Caco-2 (cell line): ENCODE measurements at regions not wholly inside any gene's neighbourhood (a gene's known extent, or its start where the extent isn't known, plus 50 kb on each side); places are given as distances from the start of the nearest gene placed in this dataset.

Source experiments
- BruUV-seq: library from RNA; stranded (reverse); fragments of 400-500 nt; replicated peaks from 2 replicates; lab custom pipeline; 2021; lab: Mats Ljungman, UMichigan
- CTCF ChIA-PET: fragments of 300-600 bp; sonication (Branson Sonifier 250); formaldehyde crosslinking; loops from one replicate; lab custom pipeline; 2022; ENCODE audit warnings: antibody characterized with exemption; lab: Charles Lee
- POLR2A ChIA-PET: fragments of 300-600 bp; sonication (Branson Sonifier 250); formaldehyde crosslinking; loops from one replicate; lab custom pipeline; 2022; ENCODE audit warnings: antibody characterized with exemption; lab: Charles Lee
- DNase-seq, 2 experiments: peaks; one replicate each; pipeline versions ENCODE4 v3.0.0 to v3.0.0-alpha.2; 2020 to 2022
- H3K27me3 ChIP-seq: replicated peaks from 2 replicates; pipeline ENCODE4 v1.6.0; 2011; ENCODE audit warnings: low read length; ENCODE audit not compliant: control insufficient read depth, insufficient read depth
- H3K36me3 ChIP-seq: 2 replicates; pipeline ENCODE4 v1.5.1; 2011; ENCODE audit warnings: low read length; ENCODE audit not compliant: control insufficient read depth, insufficient read depth
- H3K4me1 ChIP-seq: fragments of 250-450 bp; sonication (Bioruptor Pico); 2 replicates; pipeline ENCODE4 v1.5.1; 2020; ENCODE audit warnings: mild to moderate bottlenecking
- H3K4me3 ChIP-seq: 2 replicates; pipeline ENCODE4 v1.5.1; 2011; ENCODE audit warnings: low read depth, mild to moderate bottlenecking, control low read depth, low read length
- H3K9me3 ChIP-seq: fragments of 250-450 bp; sonication (Bioruptor Pico); 2 replicates; pipeline ENCODE4 v1.5.1; 2020; ENCODE audit warnings: mild to moderate bottlenecking, moderate library complexity
- H3K27ac Mint-ChIP-seq: one replicate; pipeline ENCODE4 v1.8.0; 2022; ENCODE audit warnings: mixed read lengths; ENCODE audit not compliant: unreplicated experiment
- H3K27me3 Mint-ChIP-seq: one replicate; pipeline ENCODE4 v1.8.0; 2022; ENCODE audit warnings: mixed read lengths; ENCODE audit not compliant: insufficient read depth, unreplicated experiment
- H3K36me3 Mint-ChIP-seq: one replicate; pipeline ENCODE4 v1.8.0; 2022; ENCODE audit warnings: mild to moderate bottlenecking, mixed read lengths; ENCODE audit not compliant: insufficient read depth, unreplicated experiment
- H3K4me1 Mint-ChIP-seq: one replicate; pipeline ENCODE4 v1.8.0; 2022; ENCODE audit warnings: low read depth, mixed read lengths; ENCODE audit not compliant: unreplicated experiment
- H3K4me3 Mint-ChIP-seq: one replicate; pipeline ENCODE4 v1.8.0; 2022; ENCODE audit warnings: mild to moderate bottlenecking, moderate library complexity, mixed read lengths; ENCODE audit not compliant: unreplicated experiment
- H3K9me3 Mint-ChIP-seq: one replicate; pipeline ENCODE4 v1.8.0; 2022; ENCODE audit warnings: mixed read lengths; ENCODE audit not compliant: unreplicated experiment
- CTCF ChIP-seq, 2 experiments: fragments of 200-600 bp in 1 of 2; IDR thresholded peaks; 1 replicate in 1 of 2; 2 replicates in 1 of 2; pipeline versions ENCODE4 v1.5.1 to v1.8.0; 2011 to 2022; ENCODE audit warnings: antibody characterized with exemption in 1 of 2, control low read depth in 1 of 2, inconsistent platforms in 1 of 2, low read depth in 1 of 2, low read length in 1 of 2, mild to moderate bottlenecking in 1 of 2, moderate library complexity in 1 of 2; ENCODE audit not compliant: insufficient read depth in 1 of 2, severe bottlenecking in 1 of 2, unreplicated experiment in 1 of 2
- intact Hi-C: fragments of 100-400 bp; cut with micrococcal nuclease; formaldehyde crosslinking; loops from one replicate; pipeline ENCODE4 v1.10.0; 2022; ENCODE audit not compliant: unreplicated experiment

GRCh38 chr3:72256716-72257115, 471.8 kb upstream of the PROK2 start:
- H3K9me3 Mint-ChIP-seq = no peaks in the 10 kb centered on the region
- no peak overlapping the region for H3K4me3 ChIP-seq
- POLR2A ChIA-PET = no interaction called here
- H3K36me3 Mint-ChIP-seq = no peaks in the 10 kb centered on the region
- H3K9me3 ChIP-seq = no peaks in the 10 kb centered on the region
- intact Hi-C loops = no loop called here
- no peak overlapping the region for H3K4me3 Mint-ChIP-seq
- H3K27me3 ChIP-seq = no peaks in the 10 kb centered on the region
- H3K27ac Mint-ChIP-seq = no peak overlapping the region
- no peaks in the 10 kb centered on the region for H3K4me1 Mint-ChIP-seq
- H3K36me3 ChIP-seq = no peaks in the 10 kb centered on the region
- no peak for TF ChIP-seq CTCF (IDR thresholded peaks at IDR 0.05; ENCODE audit: insufficient read depth in 1 of 2, low read depth in 1 of 2, low read length in 1 of 2, severe bottlenecking in 1 of 2, unreplicated experiment in 1 of 2)
- CTCF ChIA-PET = no interaction called here
- no TSS peak for BruUV-seq
- no peaks in the 10 kb centered on the region for H3K4me1 ChIP-seq
- peaks cover 12% of the 10 kb centered on the region for H3K27me3 Mint-ChIP-seq
- no peak for DNase-seq

- Mint-ChIP-seq H3K4me3 (no peak overlapping the region), H3K4me1 (no peaks in the 10 kb centered on the region), H3K9me3 (no peaks in the 10 kb centered on the region), H3K27me3 (peaks cover 15% of the 10 kb centered on the region), H3K36me3 (no peaks in the 10 kb centered on the region), H3K27ac (no peak overlapping the region)
- ChIA-PET CTCF (no interaction called here), POLR2A (no interaction called here)
- H3K36me3 ChIP-seq = no peaks in the 10 kb centered on the region
- no peaks in the 10 kb centered on the region for H3K4me1 ChIP-seq
- no peaks in the 10 kb centered on the region for H3K27me3 ChIP-seq
- no peaks in the 10 kb centered on the region for H3K9me3 ChIP-seq
- DNase-seq = no peak
- H3K4me3 ChIP-seq = no peak overlapping the region
- TF ChIP-seq CTCF (IDR thresholded peaks at IDR 0.05; ENCODE audit: insufficient read depth in 1 of 2, low read depth in 1 of 2, low read length in 1 of 2, severe bottlenecking in 1 of 2, unreplicated experiment in 1 of 2) = no peak
- intact Hi-C loops = no loop called here
- BruUV-seq = no TSS peak
These were observed 471.0 kb upstream of the PROK2 start for GRCh38 chr3:72255791-72256559.

GRCh38 chr3:72255191-72255590, 470.2 kb upstream of the PROK2 start:
- peaks cover 18% of the 10 kb centered on the region for H3K27me3 Mint-ChIP-seq
- H3K9me3 ChIP-seq = no peaks in the 10 kb centered on the region
- no peak for TF ChIP-seq CTCF (IDR thresholded peaks at IDR 0.05; ENCODE audit: insufficient read depth in 1 of 2, low read depth in 1 of 2, low read length in 1 of 2, severe bottlenecking in 1 of 2, unreplicated experiment in 1 of 2)

More at GRCh38 chr3:72255191-72255590, 470.2 kb upstream of the PROK2 start:
- H3K27me3 ChIP-seq = no peaks in the 10 kb centered on the region
- Mint-ChIP-seq H3K4me3 (no peak overlapping the region), H3K4me1 (no peaks in the 10 kb centered on the region), H3K36me3 (no peaks in the 10 kb centered on the region), H3K27ac (no peak overlapping the region), H3K9me3 (no peaks in the 10 kb centered on the region)
- H3K36me3 ChIP-seq = no peaks in the 10 kb centered on the region
- POLR2A ChIA-PET = no interaction called here
- CTCF ChIA-PET = no interaction called here
- intact Hi-C loops = no loop called here
- no peak overlapping the region for H3K4me3 ChIP-seq
- no peaks in the 10 kb centered on the region for H3K4me1 ChIP-seq
- BruUV-seq = no TSS peak
- DNase-seq = no peak
